ENCODE measurements at regions not wholly inside any gene's neighbourhood (a gene's known extent, or its start where the extent isn't known, plus 50 kb on each side); places are given as distances from the start of the nearest gene placed in this dataset.

- H3K9me3 ChIP-seq (ENCODE audit: low read depth, low read length) = no peaks in the 10 kb centered on the region
- no peaks in the 10 kb centered on the region for H3K79me2 ChIP-seq (ENCODE audit: insufficient read depth, low read length)
- H2AFZ ChIP-seq (ENCODE audit: low read length) = no peak overlapping the region
- no peak overlapping the region for H3K4me3 ChIP-seq (ENCODE audit: insufficient read depth, low read length)
- TF ChIP-seq, protein P1, sequence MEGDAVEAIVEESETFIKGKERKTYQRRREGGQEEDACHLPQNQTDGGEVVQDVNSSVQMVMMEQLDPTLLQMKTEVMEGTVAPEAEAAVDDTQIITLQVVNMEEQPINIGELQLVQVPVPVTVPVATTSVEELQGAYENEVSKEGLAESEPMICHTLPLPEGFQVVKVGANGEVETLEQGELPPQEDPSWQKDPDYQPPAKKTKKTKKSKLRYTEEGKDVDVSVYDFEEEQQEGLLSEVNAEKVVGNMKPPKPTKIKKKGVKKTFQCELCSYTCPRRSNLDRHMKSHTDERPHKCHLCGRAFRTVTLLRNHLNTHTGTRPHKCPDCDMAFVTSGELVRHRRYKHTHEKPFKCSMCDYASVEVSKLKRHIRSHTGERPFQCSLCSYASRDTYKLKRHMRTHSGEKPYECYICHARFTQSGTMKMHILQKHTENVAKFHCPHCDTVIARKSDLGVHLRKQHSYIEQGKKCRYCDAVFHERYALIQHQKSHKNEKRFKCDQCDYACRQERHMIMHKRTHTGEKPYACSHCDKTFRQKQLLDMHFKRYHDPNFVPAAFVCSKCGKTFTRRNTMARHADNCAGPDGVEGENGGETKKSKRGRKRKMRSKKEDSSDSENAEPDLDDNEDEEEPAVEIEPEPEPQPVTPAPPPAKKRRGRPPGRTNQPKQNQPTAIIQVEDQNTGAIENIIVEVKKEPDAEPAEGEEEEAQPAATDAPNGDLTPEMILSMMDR (IDR thresholded peaks at IDR 0.05; ENCODE audit: extremely low read depth, low read depth, low read length) = no peak
- H3K36me3 ChIP-seq (ENCODE audit: insufficient read depth, low read length) = no peaks in the 10 kb centered on the region
- no peaks in the 10 kb centered on the region for H3K27me3 ChIP-seq (ENCODE audit: insufficient read depth, low read length)
- H3K4me2 ChIP-seq (ENCODE audit: insufficient read depth, low read length) = no peak overlapping the region
- DNase-seq (ENCODE audit: insufficient read length, low spot score, missing footprints) = peak; percentile 71
- no peaks in the 10 kb centered on the region for H3K4me1 ChIP-seq (ENCODE audit: insufficient read depth, low read length)
- H3K27ac ChIP-seq (ENCODE audit: low read depth, low read length) = no peak overlapping the region
- H4K20me1 ChIP-seq (ENCODE audit: insufficient read depth, low read length) = no peaks in the 10 kb centered on the region
Observed at GRCh38 chr13:53200498-53201453, 172.2 kb downstream of the OLFM4 start.

GRCh38 chr13:53201454-53202225 is 173.0 kb downstream of the OLFM4 start:
- H3K4me3 ChIP-seq (ENCODE audit: insufficient read depth, low read length) = no peak overlapping the region
- no peaks in the 10 kb centered on the region for H4K20me1 ChIP-seq (ENCODE audit: insufficient read depth, low read length)
- no peaks in the 10 kb centered on the region for H3K27me3 ChIP-seq (ENCODE audit: insufficient read depth, low read length)
- no peak overlapping the region for H3K27ac ChIP-seq (ENCODE audit: low read depth, low read length)
- no peaks in the 10 kb centered on the region for H3K9me3 ChIP-seq (ENCODE audit: low read depth, low read length)
- peak; percentile 58 for DNase-seq (ENCODE audit: insufficient read length, low spot score, missing footprints)
- H3K79me2 ChIP-seq (ENCODE audit: insufficient read depth, low read length) = no peaks in the 10 kb centered on the region
- H2AFZ ChIP-seq (ENCODE audit: low read length) = no peak overlapping the region
- H3K36me3 ChIP-seq (ENCODE audit: insufficient read depth, low read length) = no peaks in the 10 kb centered on the region
- no peaks in the 10 kb centered on the region for H3K4me1 ChIP-seq (ENCODE audit: insufficient read depth, low read length)
- TF ChIP-seq, protein P1 (IDR thresholded peaks at IDR 0.05; ENCODE audit: extremely low read depth, low read depth, low read length) = no peak
- no peak overlapping the region for H3K4me2 ChIP-seq (ENCODE audit: insufficient read depth, low read length)

DNA sequence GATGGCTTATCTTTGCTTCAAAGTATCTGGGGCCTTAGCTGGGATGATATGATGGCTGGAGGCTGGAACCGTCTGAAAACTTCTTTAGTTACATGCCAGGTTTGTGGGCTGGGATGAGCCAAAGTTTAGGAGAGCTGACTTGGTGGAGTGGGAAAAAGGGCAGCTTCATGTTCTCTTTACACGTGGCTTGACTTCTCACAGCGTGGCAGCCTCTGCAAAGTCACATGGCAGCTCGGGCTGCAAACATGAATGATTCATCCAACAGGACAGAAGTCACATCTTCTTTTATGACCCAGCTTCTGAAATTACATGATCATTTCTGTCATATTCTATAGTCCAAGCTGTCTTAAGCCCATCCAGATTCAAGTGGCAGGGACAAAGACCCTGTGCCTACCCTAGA is 176.0 kb downstream of the OLFM4 start:
- H3K79me2 ChIP-seq (ENCODE audit: insufficient read depth, low read length) = no peaks in the 10 kb centered on the region
- H3K27ac ChIP-seq (ENCODE audit: low read depth, low read length) = no peak overlapping the region
- no peaks in the 10 kb centered on the region for H3K27me3 ChIP-seq (ENCODE audit: insufficient read depth, low read length)
- no peaks in the 10 kb centered on the region for H3K4me1 ChIP-seq (ENCODE audit: insufficient read depth, low read length)
- no peak overlapping the region for H2AFZ ChIP-seq (ENCODE audit: low read length)
- H3K4me2 ChIP-seq (ENCODE audit: insufficient read depth, low read length) = no peak overlapping the region
- TF ChIP-seq, protein P1 (IDR thresholded peaks at IDR 0.05; ENCODE audit: extremely low read depth, low read depth, low read length) = no peak
- H4K20me1 ChIP-seq (ENCODE audit: insufficient read depth, low read length) = no peaks in the 10 kb centered on the region
- no peaks in the 10 kb centered on the region for H3K36me3 ChIP-seq (ENCODE audit: insufficient read depth, low read length)
- DNase-seq (ENCODE audit: insufficient read length, low spot score, missing footprints) = no peak
- no peak overlapping the region for H3K4me3 ChIP-seq (ENCODE audit: insufficient read depth, low read length)
- H3K9me3 ChIP-seq (ENCODE audit: low read depth, low read length) = no peaks in the 10 kb centered on the region

DNA sequence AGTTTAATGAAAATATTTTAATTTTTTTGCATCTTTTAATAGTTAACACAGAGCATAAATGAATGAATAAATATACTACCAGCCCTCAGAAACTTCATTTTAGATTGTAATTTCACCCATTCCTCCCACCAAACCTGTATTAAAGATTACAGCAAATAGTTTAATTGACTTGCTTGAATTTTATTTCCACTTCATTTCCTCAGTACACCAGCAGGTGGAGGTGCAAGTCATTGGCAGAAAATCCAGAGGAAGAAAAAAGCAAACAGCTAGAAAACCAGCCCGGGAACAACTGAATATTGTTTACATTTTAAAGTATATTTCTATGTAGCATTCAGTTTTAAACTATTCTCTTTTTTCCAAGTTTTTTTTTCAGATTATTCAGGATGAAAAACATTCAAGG is 177.8 kb downstream of the OLFM4 start:
- H3K4me3 ChIP-seq (ENCODE audit: insufficient read depth, low read length) = no peak overlapping the region
- H3K36me3 ChIP-seq (ENCODE audit: insufficient read depth, low read length) = no peaks in the 10 kb centered on the region
- TF ChIP-seq, protein P1 (IDR thresholded peaks at IDR 0.05; ENCODE audit: extremely low read depth, low read depth, low read length) = no peak
- H4K20me1 ChIP-seq (ENCODE audit: insufficient read depth, low read length) = no peaks in the 10 kb centered on the region
- H2AFZ ChIP-seq (ENCODE audit: low read length) = no peak overlapping the region
- H3K27ac ChIP-seq (ENCODE audit: low read depth, low read length) = no peak overlapping the region
- H3K27me3 ChIP-seq (ENCODE audit: insufficient read depth, low read length) = no peaks in the 10 kb centered on the region
- DNase-seq (ENCODE audit: insufficient read length, low spot score, missing footprints) = no peak
- no peaks in the 10 kb centered on the region for H3K9me3 ChIP-seq (ENCODE audit: low read depth, low read length)
- no peaks in the 10 kb centered on the region for H3K79me2 ChIP-seq (ENCODE audit: insufficient read depth, low read length)
- H3K4me1 ChIP-seq (ENCODE audit: insufficient read depth, low read length) = no peaks in the 10 kb centered on the region
- no peak overlapping the region for H3K4me2 ChIP-seq (ENCODE audit: insufficient read depth, low read length)
